GM21423 (cell line): ENCODE measurements at regions not wholly inside any gene's neighbourhood (a gene's known extent, or its start where the extent isn't known, plus 50 kb on each side); places are given as distances from the start of the nearest gene placed in this dataset.
"Not testable (repeated sequence)": the region's sequence is repeated elsewhere in the genome, so short reads cannot be mapped to it uniquely, and the experiment has no call there.

ENCODE experiments used
- ATAC-seq: cut with Tn5 transposase; IDR thresholded peaks from one replicate; pipeline ENCODE4 v1.9.1; 2021; ENCODE audit warnings: mild to moderate bottlenecking, moderate library complexity; ENCODE audit not compliant: unreplicated experiment

GRCh38 chr14:43621282-43621681, 885.8 kb downstream of the FSCB start:
- ATAC-seq: no peak

- ATAC-seq: no peak
Measured at GRCh38 chr14:43595096-43595772, 911.8 kb downstream of the FSCB start.

GRCh38 chr14:43591776-43592175, 915.3 kb downstream of the FSCB start:
- ATAC-seq: no peak

GRCh38 chr14:43587183-43587582, 919.9 kb downstream of the FSCB start:
- ATAC-seq: no peak

GRCh38 chr14:43579671-43580070, 927.4 kb downstream of the FSCB start:
- no peak for ATAC-seq

GRCh38 chr14:43568022-43568421, 939.1 kb downstream of the FSCB start:
- ATAC-seq: no peak

GRCh38 chr14:43548368-43548767, 958.7 kb downstream of the FSCB start:
- no peak for ATAC-seq

GRCh38 chr14:43547596-43547995, 959.5 kb downstream of the FSCB start:
- not testable (repeated sequence) for ATAC-seq

GRCh38 chr14:43541356-43541755, 965.7 kb downstream of the FSCB start:
- no peak for ATAC-seq

GRCh38 chr14:43540948-43541347, 966.1 kb downstream of the FSCB start:
- no peak for ATAC-seq

GRCh38 chr14:43539210-43539609, 967.9 kb downstream of the FSCB start:
- ATAC-seq: no peak

GRCh38 chr14:43535231-43535838, 971.7 kb downstream of the FSCB start:
- ATAC-seq: no peak

- ATAC-seq: no peak
Measured at GRCh38 chr14:43532825-43533416, 974.2 kb downstream of the FSCB start.

GRCh38 chr14:43528321-43528720, 978.8 kb downstream of the FSCB start:
- no peak for ATAC-seq

GRCh38 chr14:43525658-43526057, 981.4 kb downstream of the FSCB start:
- no peak for ATAC-seq

- ATAC-seq: no peak
Measured at GRCh38 chr14:43522901-43523300, 984.2 kb downstream of the FSCB start.

- ATAC-seq: no peak
Measured at GRCh38 chr14:43522191-43522590, 984.9 kb downstream of the FSCB start.

GRCh38 chr14:43503508-43503907, 1003.6 kb downstream of the FSCB start:
- ATAC-seq: no peak

- ATAC-seq: not testable (repeated sequence)
Measured at GRCh38 chr14:43492359-43492758, 1014.7 kb downstream of the FSCB start.

GRCh38 chr14:43483415-43483814, 1023.7 kb downstream of the FSCB start:
- ATAC-seq: no peak

GRCh38 chr14:43481864-43482263, 1025.2 kb downstream of the FSCB start:
- ATAC-seq: no peak

GRCh38 chr14:43480976-43481375, 1026.1 kb downstream of the FSCB start:
- no peak for ATAC-seq
